Neural progenitor cell (in vitro differentiated cells): ENCODE measurements at regions not wholly inside any gene's neighbourhood (a gene's known extent, or its start where the extent isn't known, plus 50 kb on each side); places are given as distances from the start of the nearest gene placed in this dataset.

Experiments used
- DNase-seq: peaks from one replicate; pipeline ENCODE4 v3.0.0-alpha.2; 2016; ENCODE audit warnings: low spot score
- H2AFZ ChIP-seq: fragments of 200-600 bp; sonication (generic); replicated peaks from 2 replicates; pipeline ENCODE4 v1.6.1; 2016; ENCODE audit warnings: antibody characterized with exemption
- H3F3A ChIP-seq: fragments of 200-600 bp; sonication (generic); 2 replicates; pipeline ENCODE4 v1.6.1; 2016; ENCODE audit warnings: antibody characterized with exemption, low read depth
- H3K27ac ChIP-seq: fragments of 200-600 bp; sonication (generic); 2 replicates; pipeline ENCODE4 v1.5.1; 2016; ENCODE audit warnings: mild to moderate bottlenecking
- H3K27me3 ChIP-seq: fragments of 200-600 bp; sonication (generic); 2 replicates; pipeline ENCODE4 v1.6.1; 2016; ENCODE audit warnings: mild to moderate bottlenecking, moderate library complexity
- H3K36me3 ChIP-seq: fragments of 200-600 bp; sonication (generic); 2 replicates; pipeline ENCODE4 v1.5.1; 2016
- H3K4me1 ChIP-seq: fragments of 200-600 bp; sonication (generic); 2 replicates; pipeline ENCODE4 v1.6.1; 2016; ENCODE audit warnings: mixed run types
- H3K4me2 ChIP-seq: fragments of 200-600 bp; sonication (generic); 2 replicates; pipeline ENCODE4 v1.6.1; 2016
- H3K4me3 ChIP-seq: fragments of 200-600 bp; sonication (generic); 2 replicates; pipeline ENCODE4 v1.5.1; 2016
- H3K79me2 ChIP-seq: fragments of 200-600 bp; sonication (generic); 2 replicates; pipeline ENCODE4 v1.6.1; 2016; ENCODE audit warnings: low read depth
- H3K9ac ChIP-seq: fragments of 200-600 bp; sonication (generic); 2 replicates; pipeline ENCODE4 v1.6.1; 2016
- H3K9me3 ChIP-seq: fragments of 200-600 bp; sonication (generic); 2 replicates; pipeline ENCODE4 v1.5.1; 2016; ENCODE audit warnings: low read depth
- H4K20me1 ChIP-seq: fragments of 200-600 bp; sonication (generic); 2 replicates; pipeline ENCODE4 v1.6.1; 2016; ENCODE audit warnings: low read depth
- H3K27ac Mint-ChIP-seq: 3 replicates; pipeline ENCODE4 v1.8.0; 2021; ENCODE audit warnings: mixed read lengths
- H3K27me3 Mint-ChIP-seq: 2 replicates; pipeline ENCODE4 v1.8.0; 2022; ENCODE audit warnings: low read depth, mild to moderate bottlenecking, inconsistent platforms, moderate library complexity, mixed read lengths; ENCODE audit not compliant: insufficient read depth
- H3K36me3 Mint-ChIP-seq: 3 replicates; pipeline ENCODE4 v1.8.0; 2021; ENCODE audit warnings: mixed read lengths
- H3K4me1 Mint-ChIP-seq: 3 replicates; pipeline ENCODE4 v1.8.0; 2021; ENCODE audit warnings: mixed read lengths
- H3K4me3 Mint-ChIP-seq: 3 replicates; pipeline ENCODE4 v1.8.0; 2021; ENCODE audit warnings: mild to moderate bottlenecking, moderate library complexity, mixed read lengths
- H3K9me3 Mint-ChIP-seq: 3 replicates; pipeline ENCODE4 v1.8.0; 2020; ENCODE audit warnings: mixed read lengths
- EZH2 ChIP-seq: fragments of 200-600 bp; sonication (generic); IDR thresholded peaks from 2 replicates; pipeline ENCODE4 v1.6.1; 2017; ENCODE audit warnings: antibody characterized with exemption, mild to moderate bottlenecking, moderate library complexity
- EZH2phosphoT487 ChIP-seq: fragments of 200-600 bp; sonication (generic); IDR thresholded peaks from 2 replicates; pipeline ENCODE4 v1.6.1; 2017; ENCODE audit warnings: antibody characterized with exemption
- TF ChIP-seq, protein P1 (sequence below): fragments of 200-600 bp; sonication (generic); IDR thresholded peaks from 2 replicates; pipeline ENCODE4 v1.5.1; 2017; ENCODE audit warnings: antibody characterized with exemption, mild to moderate bottlenecking

DNA sequence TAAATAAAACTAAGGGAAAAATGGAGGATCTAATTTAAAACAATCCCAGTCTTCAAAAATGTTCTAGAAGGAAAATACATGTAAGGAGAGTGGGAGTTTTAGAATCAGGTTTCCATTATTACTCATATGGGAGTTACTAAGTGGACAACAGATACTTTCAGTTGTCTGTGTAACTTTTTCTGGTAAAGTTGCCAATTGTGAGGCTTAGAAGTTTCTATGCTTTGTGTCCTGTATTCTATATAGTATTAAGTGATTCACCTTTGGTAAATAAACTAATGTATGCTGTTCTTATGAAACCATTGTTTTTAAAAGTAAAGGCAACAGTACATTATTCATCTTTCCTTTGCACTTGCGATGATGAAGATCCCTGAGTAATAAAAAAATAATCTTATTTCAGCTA, 274.9 kb downstream of the NR4A2 start:
- H3K4me3 Mint-ChIP-seq = no peak overlapping the region
- no peaks in the 10 kb centered on the region for H3K27me3 ChIP-seq
- H3K27ac Mint-ChIP-seq = no peak overlapping the region
- H3K4me2 ChIP-seq = no peak overlapping the region
- no peak overlapping the region for H2AFZ ChIP-seq
- no peak overlapping the region for H3K9ac ChIP-seq
- H3F3A ChIP-seq = no peaks in the 10 kb centered on the region
- no peak for TF ChIP-seq EZH2phosphoT487
- TF ChIP-seq, protein P1, sequence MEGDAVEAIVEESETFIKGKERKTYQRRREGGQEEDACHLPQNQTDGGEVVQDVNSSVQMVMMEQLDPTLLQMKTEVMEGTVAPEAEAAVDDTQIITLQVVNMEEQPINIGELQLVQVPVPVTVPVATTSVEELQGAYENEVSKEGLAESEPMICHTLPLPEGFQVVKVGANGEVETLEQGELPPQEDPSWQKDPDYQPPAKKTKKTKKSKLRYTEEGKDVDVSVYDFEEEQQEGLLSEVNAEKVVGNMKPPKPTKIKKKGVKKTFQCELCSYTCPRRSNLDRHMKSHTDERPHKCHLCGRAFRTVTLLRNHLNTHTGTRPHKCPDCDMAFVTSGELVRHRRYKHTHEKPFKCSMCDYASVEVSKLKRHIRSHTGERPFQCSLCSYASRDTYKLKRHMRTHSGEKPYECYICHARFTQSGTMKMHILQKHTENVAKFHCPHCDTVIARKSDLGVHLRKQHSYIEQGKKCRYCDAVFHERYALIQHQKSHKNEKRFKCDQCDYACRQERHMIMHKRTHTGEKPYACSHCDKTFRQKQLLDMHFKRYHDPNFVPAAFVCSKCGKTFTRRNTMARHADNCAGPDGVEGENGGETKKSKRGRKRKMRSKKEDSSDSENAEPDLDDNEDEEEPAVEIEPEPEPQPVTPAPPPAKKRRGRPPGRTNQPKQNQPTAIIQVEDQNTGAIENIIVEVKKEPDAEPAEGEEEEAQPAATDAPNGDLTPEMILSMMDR = no peak
- TF ChIP-seq EZH2 = no peak
- no peaks in the 10 kb centered on the region for H3K36me3 ChIP-seq
- no peaks in the 10 kb centered on the region for H3K79me2 ChIP-seq
- no peaks in the 10 kb centered on the region for H3K4me1 ChIP-seq
- no peaks in the 10 kb centered on the region for H3K4me1 Mint-ChIP-seq
- H3K27me3 Mint-ChIP-seq = peaks cover 2% of the 10 kb centered on the region
- no peaks in the 10 kb centered on the region for H3K9me3 Mint-ChIP-seq
- H3K4me3 ChIP-seq = no peak overlapping the region
- H3K27ac ChIP-seq = no peak overlapping the region
- no peaks in the 10 kb centered on the region for H4K20me1 ChIP-seq
- H3K9me3 ChIP-seq = no peaks in the 10 kb centered on the region
- no peaks in the 10 kb centered on the region for H3K36me3 Mint-ChIP-seq
- no peak for DNase-seq

GRCh38 chr2:156054983-156055382, 277.5 kb downstream of the NR4A2 start:
- Histone ChIP-seq H4K20me1 (no peaks in the 10 kb centered on the region), H3K27me3 (no peaks in the 10 kb centered on the region), H3K4me1 (no peaks in the 10 kb centered on the region), H3K9ac (no peak overlapping the region), H3F3A (no peaks in the 10 kb centered on the region), H3K9me3 (no peaks in the 10 kb centered on the region), H2AFZ (no peak overlapping the region), H3K79me2 (no peaks in the 10 kb centered on the region), H3K36me3 (no peaks in the 10 kb centered on the region), H3K4me2 (no peak overlapping the region), H3K4me3 (no peak overlapping the region), H3K27ac (no peak overlapping the region)
- DNase-seq = no peak
- Mint-ChIP-seq H3K4me3 (no peak overlapping the region), H3K9me3 (no peaks in the 10 kb centered on the region), H3K27ac (no peak overlapping the region), H3K36me3 (no peaks in the 10 kb centered on the region), H3K4me1 (no peaks in the 10 kb centered on the region), H3K27me3 (no peaks in the 10 kb centered on the region)
- TF ChIP-seq, protein P1 = no peak
- TF ChIP-seq EZH2phosphoT487 = no peak

DNA sequence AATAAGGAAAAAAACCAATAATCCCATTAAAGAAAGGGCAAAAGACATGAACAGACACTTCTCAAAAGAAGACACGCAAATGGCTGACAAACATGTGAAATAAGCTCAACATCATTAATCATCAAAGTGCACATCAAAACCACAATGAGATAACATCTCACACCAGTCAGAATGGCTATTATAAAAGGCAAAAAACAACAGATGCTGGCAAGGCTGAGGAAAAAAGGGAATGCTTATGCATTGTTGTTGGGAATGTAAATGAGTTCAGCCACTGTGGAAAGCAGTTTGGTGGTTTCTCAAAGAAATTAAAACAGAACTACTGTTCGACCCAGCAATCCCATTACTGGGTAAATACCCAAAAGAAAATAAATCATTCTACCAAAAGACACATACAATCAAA, 285.6 kb downstream of the NR4A2 start:
- Histone ChIP-seq H3K27me3 (no peaks in the 10 kb centered on the region), H3K9me3 (peaks cover 3% of the 10 kb centered on the region), H3K4me3 (no peak overlapping the region), H3K36me3 (no peaks in the 10 kb centered on the region), H3K4me2 (no peak overlapping the region), H3K4me1 (no peaks in the 10 kb centered on the region), H3K27ac (no peak overlapping the region), H4K20me1 (no peaks in the 10 kb centered on the region), H3K9ac (no peak overlapping the region), H2AFZ (no peak overlapping the region), H3F3A (no peaks in the 10 kb centered on the region), H3K79me2 (no peaks in the 10 kb centered on the region)
- Mint-ChIP-seq H3K36me3 (no peaks in the 10 kb centered on the region), H3K4me3 (no peak overlapping the region), H3K9me3 (peaks cover 6% of the 10 kb centered on the region), H3K27me3 (no peaks in the 10 kb centered on the region), H3K4me1 (no peaks in the 10 kb centered on the region), H3K27ac (no peak overlapping the region)
- DNase-seq = no peak
- TF ChIP-seq, protein P1 = no peak
- TF ChIP-seq EZH2phosphoT487 (no peak), EZH2 (no peak)

GRCh38 chr2:156042895-156043294, 289.6 kb downstream of the NR4A2 start:
- no peak overlapping the region for H2AFZ ChIP-seq
- H3K27me3 ChIP-seq = no peaks in the 10 kb centered on the region
- H4K20me1 ChIP-seq = no peaks in the 10 kb centered on the region
- H3K27me3 Mint-ChIP-seq = no peaks in the 10 kb centered on the region
- no peak overlapping the region for H3K27ac Mint-ChIP-seq
- TF ChIP-seq, protein P1 = no peak
- no peak for TF ChIP-seq EZH2
- no peak for TF ChIP-seq EZH2phosphoT487
- H3K27ac ChIP-seq = no peak overlapping the region
- DNase-seq = no peak
- peaks cover 5% of the 10 kb centered on the region for H3K4me1 ChIP-seq
- H3K9ac ChIP-seq = no peak overlapping the region
- H3K36me3 ChIP-seq = no peaks in the 10 kb centered on the region
- H3K4me3 ChIP-seq = no peak overlapping the region
- no peaks in the 10 kb centered on the region for H3F3A ChIP-seq
- no peaks in the 10 kb centered on the region for H3K4me1 Mint-ChIP-seq
- H3K36me3 Mint-ChIP-seq = peaks cover 2% of the 10 kb centered on the region
- peaks cover 7% of the 10 kb centered on the region for H3K9me3 Mint-ChIP-seq
- no peak overlapping the region for H3K4me3 Mint-ChIP-seq
- peaks cover 3% of the 10 kb centered on the region for H3K9me3 ChIP-seq
- H3K79me2 ChIP-seq = no peaks in the 10 kb centered on the region
- no peak overlapping the region for H3K4me2 ChIP-seq
